Esophagus (tissue), 2 donors: ENCODE measurements at regions not wholly inside any gene's neighbourhood (a gene's known extent, or its start where the extent isn't known, plus 50 kb on each side); places are given as distances from the start of the nearest gene placed in this dataset.

Experiments used
- H3K27ac ChIP-seq, 2 donors: one replicate each; pipeline ENCODE4 v1.5.1; 2013; ENCODE audit warnings: low read depth in 2 of 2, mild to moderate bottlenecking in 2 of 2, inconsistent platforms in 1 of 2, low read length in 1 of 2, moderate library complexity in 1 of 2
- H3K27me3 ChIP-seq, 2 donors: one replicate each; pipeline ENCODE4 v1.6.1; 2013; ENCODE audit warnings: low read length in 2 of 2, control low read depth in 1 of 2, mild to moderate bottlenecking in 1 of 2; ENCODE audit not compliant: insufficient read depth in 2 of 2, control insufficient read depth in 1 of 2
- H3K36me3 ChIP-seq, 2 donors: one replicate each; pipeline ENCODE4 v1.6.1; 2013; ENCODE audit warnings: low read length in 1 of 2; ENCODE audit not compliant: control insufficient read depth in 2 of 2, insufficient read depth in 2 of 2
- H3K4me1 ChIP-seq, 2 donors: one replicate each; pipeline ENCODE4 v1.6.1; 2013; ENCODE audit warnings: low read length in 1 of 2; ENCODE audit not compliant: control insufficient read depth in 2 of 2, insufficient read depth in 2 of 2
- H3K4me3 ChIP-seq, 2 donors: one replicate each; pipeline ENCODE4 v1.5.1; 2013; ENCODE audit warnings: low read length in 2 of 2, mild to moderate bottlenecking in 2 of 2, low read depth in 1 of 2, moderate library complexity in 1 of 2
- H3K9me3 ChIP-seq, 2 donors: one replicate each; pipeline ENCODE4 v1.6.1; 2013; ENCODE audit warnings: mild to moderate bottlenecking in 2 of 2, low read depth in 1 of 2, low read length in 1 of 2, moderate library complexity in 1 of 2; ENCODE audit not compliant: control insufficient read depth in 2 of 2, insufficient read depth in 1 of 2
- WGBS, 2 donors: extraction: QIAGEN DNeasy Blood & Tissue Kit; methylation state at CpG; one replicate each; pipeline ENCODE4 v1.1.7; 2013; 5-methylcytosine and 5-hydroxymethylcytosine counted together
- donor health status: healthy with polysubstance abuse.
- donor health status: Bipolar disorder and iron deficiency.

- Histone ChIP-seq H3K27me3 (no peaks in the 10 kb centered on the region), H3K36me3 (no peaks in the 10 kb centered on the region), H3K9me3 (peaks cover 0 to 2% of the 10 kb centered on the region in 2 donors), H3K4me1 (no peaks in the 10 kb centered on the region), H3K27ac (no peak overlapping the region), H3K4me3 (no peak overlapping the region)
- 71 to 85% methylated on average over 6 of the region's 6 CpGs for WGBS, 2 donors
Measured at GRCh38 chr1:38763121-38763520, 96.5 kb downstream of the RRAGC start.

GRCh38 chr1:38760562-38760961 is 99.0 kb downstream of the RRAGC start:
- Histone ChIP-seq H3K4me3 (no peak overlapping the region), H3K36me3 (no peaks in the 10 kb centered on the region), H3K4me1 (no peaks in the 10 kb centered on the region), H3K27me3 (no peaks in the 10 kb centered on the region), H3K9me3 (no peaks in the 10 kb centered on the region), H3K27ac (no peak overlapping the region)
- WGBS, 2 donors: 49 to 56% methylated on average over 2 of the region's 2 CpGs

- no peak overlapping the region for H3K27ac ChIP-seq
- WGBS, 2 donors: 27 to 39% methylated on average over 5 of the region's 5 CpGs
- no peak overlapping the region for H3K4me3 ChIP-seq
- no peaks in the 10 kb centered on the region for H3K27me3 ChIP-seq
- H3K4me1 ChIP-seq: no peaks in the 10 kb centered on the region
- no peaks in the 10 kb centered on the region for H3K36me3 ChIP-seq
- H3K9me3 ChIP-seq: no peaks in the 10 kb centered on the region
Measured at GRCh38 chr1:38758820-38759219, 100.8 kb downstream of the RRAGC start.

GRCh38 chr1:38746941-38747600 is 112.5 kb downstream of the RRAGC start:
- no peak overlapping the region for H3K4me3 ChIP-seq
- WGBS, 2 donors: 35 to 42% methylated on average over 16 of the region's 16 CpGs
- no peak overlapping the region for H3K27ac ChIP-seq
- no peaks in the 10 kb centered on the region for H3K36me3 ChIP-seq
- peaks cover 2 to 3% of the 10 kb centered on the region in 2 donors for H3K4me1 ChIP-seq
- H3K27me3 ChIP-seq: no peaks in the 10 kb centered on the region
- no peaks in the 10 kb centered on the region for H3K9me3 ChIP-seq

GRCh38 chr1:38746402-38746935 is 113.1 kb downstream of the RRAGC start:
- Histone ChIP-seq H3K27ac (no peak overlapping the region), H3K4me3 (no peak overlapping the region), H3K36me3 (no peaks in the 10 kb centered on the region), H3K9me3 (no peaks in the 10 kb centered on the region), H3K4me1 (peaks cover 2 to 3% of the 10 kb centered on the region in 2 donors), H3K27me3 (no peaks in the 10 kb centered on the region)
- WGBS, 2 donors: 69 to 71% methylated on average over 6 of the region's 6 CpGs

GRCh38 chr1:38745476-38746401 is 113.8 kb downstream of the RRAGC start:
- H3K27me3 ChIP-seq: no peaks in the 10 kb centered on the region
- H3K36me3 ChIP-seq: no peaks in the 10 kb centered on the region
- no peaks in the 10 kb centered on the region for H3K9me3 ChIP-seq
- H3K4me3 ChIP-seq: no peak overlapping the region
- H3K4me1 ChIP-seq: peaks cover 2 to 3% of the 10 kb centered on the region in 2 donors
- 76 to 85% methylated on average over 9 of the region's 9 CpGs for WGBS, 2 donors
- H3K27ac ChIP-seq: no peak overlapping the region

GRCh38 chr1:38744452-38745350 is 114.9 kb downstream of the RRAGC start:
- WGBS, 2 donors: 87% methylated on average over 10 of the region's 10 CpGs

GRCh38 chr1:38743184-38743583 is 116.4 kb downstream of the RRAGC start:
- no peaks in the 10 kb centered on the region for H3K36me3 ChIP-seq
- WGBS, 2 donors: 91% methylated on average over 1 of the region's 1 CpG
- no peaks in the 10 kb centered on the region for H3K27me3 ChIP-seq

More at GRCh38 chr1:38744452-38745350, 114.9 kb downstream of the RRAGC start:
- H3K36me3 ChIP-seq: no peaks in the 10 kb centered on the region
- no peaks in the 10 kb centered on the region for H3K27me3 ChIP-seq
- H3K4me3 ChIP-seq: no peak overlapping the region
- H3K27ac ChIP-seq: no peak overlapping the region
- H3K9me3 ChIP-seq: no peaks in the 10 kb centered on the region
- H3K4me1 ChIP-seq: peaks cover 2 to 3% of the 10 kb centered on the region in 2 donors

GRCh38 chr1:38741341-38741740 is 118.2 kb downstream of the RRAGC start:
- H3K9me3 ChIP-seq: no peaks in the 10 kb centered on the region

More at GRCh38 chr1:38743184-38743583, 116.4 kb downstream of the RRAGC start:
- peaks cover 2 to 3% of the 10 kb centered on the region in 2 donors for H3K4me1 ChIP-seq
- no peak overlapping the region for H3K4me3 ChIP-seq
- H3K9me3 ChIP-seq: no peaks in the 10 kb centered on the region
- no peak overlapping the region for H3K27ac ChIP-seq

More at GRCh38 chr1:38741341-38741740, 118.2 kb downstream of the RRAGC start:
- Histone ChIP-seq H3K36me3 (no peaks in the 10 kb centered on the region), H3K27ac (no peak overlapping the region), H3K27me3 (no peaks in the 10 kb centered on the region), H3K4me3 (no peak overlapping the region), H3K4me1 (peaks cover 0 to 2% of the 10 kb centered on the region in 2 donors)
- 79 to 80% methylated on average over 9 of the region's 9 CpGs for WGBS, 2 donors
